HG03575 (cell line): ENCODE measurements at regions not wholly inside any gene's neighbourhood (a gene's known extent, or its start where the extent isn't known, plus 50 kb on each side); places are given as distances from the start of the nearest gene placed in this dataset.
"Not testable (repeated sequence)": the region's sequence is repeated elsewhere in the genome, so short reads cannot be mapped to it uniquely, and the experiment has no call there.

ENCODE experiments used
- ATAC-seq: cut with Tn5 transposase; IDR thresholded peaks from one replicate; pipeline ENCODE4 v1.9.1; 2021; ENCODE audit not compliant: unreplicated experiment, insufficient number of reproducible peaks, low FRiP score; ENCODE audit errors: extremely low read depth

DNA sequence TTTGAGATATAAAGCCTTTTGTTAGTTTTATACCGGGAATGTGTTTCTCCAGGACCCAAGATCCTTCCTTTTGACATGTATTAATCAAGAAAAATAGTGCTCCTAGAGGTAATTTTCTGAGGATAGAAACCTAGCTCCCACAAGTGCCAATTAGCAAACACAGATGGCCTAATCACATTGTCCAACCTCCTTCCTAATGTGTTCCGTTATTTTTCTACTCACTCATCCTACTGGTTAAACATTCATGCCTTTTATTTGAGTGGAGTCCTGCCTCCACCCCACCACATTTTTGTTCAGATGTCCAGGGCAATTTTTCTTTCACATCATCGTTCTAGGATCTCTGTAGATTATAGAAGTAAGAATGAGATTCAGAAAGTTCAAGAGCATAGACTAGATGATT, 610.0 kb upstream of the MBL2 start:
- no peak for ATAC-seq

DNA sequence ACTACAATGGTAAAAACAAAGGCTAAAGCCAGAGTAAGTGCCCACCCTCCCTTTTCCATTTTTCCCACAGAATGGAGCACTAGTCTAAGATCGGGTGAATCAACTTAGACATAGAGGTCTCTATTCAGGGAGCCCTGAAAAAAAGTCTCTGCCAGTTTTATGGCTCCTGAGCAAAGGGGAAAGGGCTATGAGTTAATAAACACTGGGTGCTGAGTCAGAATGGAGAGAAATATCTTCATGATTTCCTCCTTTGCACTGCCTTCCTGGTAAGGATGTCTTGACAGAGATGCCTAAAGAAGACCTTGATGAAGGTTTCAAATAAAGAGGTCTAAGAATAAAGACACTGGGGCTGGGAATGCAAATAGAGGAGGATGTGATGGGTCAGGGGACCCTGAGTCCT, 607.4 kb upstream of the MBL2 start:
- ATAC-seq: no peak

DNA sequence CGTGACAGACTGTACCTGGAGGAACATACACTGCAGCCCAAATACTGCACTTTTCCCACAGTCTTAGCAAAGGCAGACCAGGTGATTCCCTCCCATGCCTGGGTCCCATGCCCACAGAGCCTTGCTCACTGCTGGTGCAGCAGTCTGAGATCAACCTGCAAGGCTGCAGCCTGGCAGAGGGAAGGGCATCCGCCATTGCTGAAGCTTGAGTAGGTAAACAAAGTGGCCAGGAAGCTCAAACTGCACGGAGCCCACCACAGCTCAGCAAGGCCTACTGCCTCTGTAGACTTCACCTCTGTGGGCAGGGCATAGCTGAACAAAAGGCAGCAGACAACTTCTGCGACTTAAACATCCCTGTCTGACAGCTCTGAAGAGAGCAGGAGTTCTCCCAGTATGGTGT, 597.8 kb upstream of the MBL2 start:
- ATAC-seq: no peak

DNA sequence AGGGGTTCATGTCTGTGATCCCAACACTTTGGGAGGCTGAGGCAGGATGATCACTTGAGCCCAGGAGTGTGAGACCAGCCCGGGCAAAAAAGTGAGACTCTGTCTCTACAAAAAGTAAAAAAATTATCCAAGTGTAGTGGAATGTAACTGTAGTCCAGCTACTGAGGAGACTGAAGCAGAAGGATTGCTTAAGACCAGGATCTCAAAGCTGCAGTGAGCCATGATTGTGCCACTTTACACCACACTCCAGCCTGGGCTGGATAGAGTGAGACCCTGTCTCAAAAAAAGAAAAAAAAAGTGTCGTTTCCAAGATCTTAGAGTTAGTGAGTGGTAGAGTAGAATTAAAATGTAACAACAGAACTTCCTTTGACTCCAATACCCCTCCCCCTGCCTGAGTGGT, 589.4 kb upstream of the MBL2 start:
- no peak for ATAC-seq

DNA sequence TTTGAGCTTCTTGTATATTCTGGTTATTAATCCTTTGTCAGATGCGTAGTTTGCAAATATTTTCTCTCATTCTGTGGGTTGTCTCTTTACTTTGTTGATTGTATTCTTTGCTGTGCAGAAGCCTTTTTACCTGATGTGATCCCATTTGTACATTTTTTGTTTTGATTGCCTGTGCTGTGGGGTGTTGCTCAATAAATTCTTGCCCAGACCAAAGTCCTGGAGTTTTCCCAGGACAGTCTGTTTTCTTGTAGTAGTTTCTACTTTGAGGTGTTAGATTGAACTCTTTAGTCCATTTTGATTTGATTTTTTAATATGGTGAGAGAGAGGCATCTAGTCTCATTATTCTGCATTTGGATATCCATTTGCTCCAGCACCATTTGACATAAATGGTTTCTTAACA, 588.7 kb upstream of the MBL2 start:
- no peak for ATAC-seq

DNA sequence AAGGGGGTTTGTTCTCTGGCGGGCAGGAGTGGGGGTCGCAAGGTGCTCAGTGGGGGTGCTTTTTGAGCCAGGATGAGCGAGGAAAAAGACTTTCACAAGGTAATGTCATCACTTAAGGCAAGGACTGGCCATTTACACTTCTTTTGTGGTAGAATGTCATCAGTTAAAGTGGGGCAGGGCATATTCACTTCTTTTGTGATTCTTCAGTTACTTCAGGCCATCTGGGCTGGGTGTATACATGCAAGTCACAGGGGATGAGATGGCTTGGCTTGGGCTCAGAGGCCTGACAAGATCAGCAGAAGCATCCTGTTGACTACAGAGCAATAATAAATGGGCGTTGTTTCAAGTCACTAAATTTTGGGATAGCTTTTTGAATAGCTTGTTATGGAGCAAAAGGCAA, 586.4 kb upstream of the MBL2 start:
- not testable (repeated sequence) for ATAC-seq

DNA sequence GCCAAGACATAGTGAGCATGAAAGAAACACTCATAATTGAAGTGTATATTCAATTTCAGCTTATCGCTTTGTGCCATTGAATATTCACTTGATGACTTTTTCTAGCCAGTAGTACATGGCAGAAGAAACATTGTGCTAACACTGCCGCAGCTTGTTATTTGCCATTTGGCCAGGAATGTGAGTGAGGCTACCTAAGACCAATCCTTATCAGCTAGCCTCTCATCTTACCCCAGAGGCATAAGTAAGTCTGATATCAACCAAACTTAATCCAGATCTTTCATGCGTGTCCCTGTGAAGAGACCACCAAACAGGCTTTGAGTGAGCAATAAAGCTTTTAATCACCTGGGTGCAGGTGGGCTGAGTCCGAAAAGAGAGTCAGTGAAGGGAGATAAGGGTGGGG, 586.0 kb upstream of the MBL2 start:
- ATAC-seq: no peak

DNA sequence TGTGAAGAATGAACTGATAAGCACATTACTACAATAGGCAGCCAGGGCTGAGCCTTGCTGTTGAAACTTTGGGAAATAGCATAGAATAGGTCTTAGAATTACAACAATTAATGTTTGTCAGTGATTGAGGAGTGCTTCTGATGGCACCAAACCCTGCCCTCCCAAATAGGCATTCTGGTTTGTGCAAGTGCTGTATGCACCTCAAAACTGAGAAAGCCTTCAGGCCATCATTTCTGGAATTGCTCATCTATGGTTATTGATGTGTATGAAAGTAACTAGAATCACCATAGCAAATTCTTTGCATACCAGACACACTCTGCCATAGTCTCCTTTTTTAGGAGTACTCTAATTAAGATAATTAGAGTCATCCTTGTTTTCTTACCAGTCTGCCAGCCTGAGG, 585.0 kb upstream of the MBL2 start:
- ATAC-seq: no peak

DNA sequence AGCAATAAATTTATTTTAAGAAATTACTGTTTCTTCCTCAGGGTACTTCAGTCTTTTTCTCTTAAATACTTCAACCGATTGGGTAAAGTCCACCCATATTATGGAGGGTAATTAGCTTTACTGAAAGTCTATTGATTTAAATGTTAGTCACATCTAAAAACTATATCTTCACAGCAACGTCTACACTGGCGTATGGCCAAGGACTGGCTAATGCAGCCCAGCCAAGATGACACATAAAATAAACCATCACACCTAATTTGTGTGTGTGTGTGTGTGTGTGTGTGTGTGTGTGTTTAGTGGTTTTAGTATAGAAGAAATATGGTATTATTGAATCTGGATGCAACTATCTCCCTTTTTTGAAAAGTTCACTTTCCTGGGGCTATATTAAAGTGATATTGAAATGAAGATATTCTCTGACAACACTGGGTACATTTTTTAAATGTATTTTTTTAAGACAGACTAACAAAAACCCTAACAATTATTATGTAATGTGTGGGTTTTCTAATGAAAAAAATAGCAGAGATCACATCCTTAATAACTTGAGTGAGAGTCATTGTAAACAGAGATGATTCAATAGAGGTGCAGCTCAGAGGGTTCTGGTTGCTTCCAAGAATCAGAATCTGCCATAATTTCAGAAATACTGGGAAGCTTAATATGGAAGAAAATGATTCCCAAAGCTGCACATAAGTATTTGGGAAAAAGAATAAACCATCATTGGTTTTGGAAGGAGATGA, 584.2 kb upstream of the MBL2 start:
- no peak for ATAC-seq

DNA sequence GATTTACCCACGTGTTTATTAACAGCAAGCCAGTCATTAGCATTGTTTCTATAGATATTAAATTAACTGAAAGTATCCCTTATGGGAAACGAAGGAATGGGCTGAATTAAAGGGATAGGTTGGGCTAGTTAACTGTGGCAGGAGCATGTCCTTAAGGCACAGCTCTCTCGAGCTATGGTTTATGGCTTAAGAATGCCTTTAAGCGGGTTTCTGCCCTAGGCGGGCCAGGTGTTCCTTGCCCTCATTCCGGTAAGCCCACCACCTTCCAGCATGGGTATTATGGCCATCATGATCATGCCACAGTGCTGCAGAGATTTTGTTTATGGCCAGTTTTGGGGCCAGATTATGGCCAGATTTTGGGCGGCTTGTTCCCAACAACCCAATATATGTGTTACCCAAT, 569.9 kb upstream of the MBL2 start:
- not testable (repeated sequence) for ATAC-seq

DNA sequence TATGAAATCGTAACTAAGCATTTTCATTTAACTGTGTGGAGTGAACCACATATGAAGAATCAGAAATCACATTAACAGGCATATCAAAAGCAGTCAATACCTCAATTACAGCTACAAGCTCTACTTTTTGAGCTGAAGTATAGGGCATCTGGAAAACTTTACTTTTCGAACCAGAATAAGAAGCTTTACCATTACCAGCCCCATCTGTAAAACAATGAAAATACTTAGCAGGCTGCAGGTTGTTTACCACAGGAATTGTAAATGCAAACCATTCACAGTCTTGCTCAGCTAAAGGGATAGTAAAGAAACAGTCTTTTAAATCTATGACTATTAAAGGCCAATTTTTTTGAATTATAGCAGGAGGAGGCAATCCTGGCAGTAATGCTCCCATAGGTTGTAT, 565.6 kb upstream of the MBL2 start:
- ATAC-seq: not testable (repeated sequence)

DNA sequence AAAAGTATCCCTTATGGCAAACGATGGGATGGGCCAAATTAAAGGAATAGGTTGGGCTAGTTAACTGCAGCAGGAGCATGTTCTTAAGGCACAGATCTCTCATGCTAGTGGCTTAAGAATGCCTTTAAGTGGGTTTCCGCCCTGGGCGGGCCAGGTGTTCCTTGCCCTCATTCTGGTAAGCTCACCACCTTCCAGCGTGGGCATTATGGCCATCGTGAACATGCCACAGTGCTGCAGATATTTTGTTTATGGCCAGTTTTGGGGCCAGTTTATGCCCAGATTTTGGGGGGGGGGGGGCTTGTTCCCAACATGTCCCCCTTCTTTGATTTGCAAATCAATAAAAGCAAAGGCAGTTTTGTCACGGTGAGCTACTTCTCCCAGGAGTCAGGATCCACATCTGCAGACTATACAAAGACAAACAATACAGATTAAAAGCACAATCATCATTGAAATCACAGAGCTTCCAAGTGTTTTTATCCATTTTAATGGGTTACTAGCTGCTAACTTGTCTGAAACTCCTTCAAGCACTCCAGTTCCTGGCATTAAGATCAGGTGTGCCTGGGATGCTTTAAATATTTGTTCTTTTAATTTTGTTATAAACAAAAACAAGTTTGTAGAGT, 563.3 kb upstream of the MBL2 start:
- not testable (repeated sequence) for ATAC-seq

DNA sequence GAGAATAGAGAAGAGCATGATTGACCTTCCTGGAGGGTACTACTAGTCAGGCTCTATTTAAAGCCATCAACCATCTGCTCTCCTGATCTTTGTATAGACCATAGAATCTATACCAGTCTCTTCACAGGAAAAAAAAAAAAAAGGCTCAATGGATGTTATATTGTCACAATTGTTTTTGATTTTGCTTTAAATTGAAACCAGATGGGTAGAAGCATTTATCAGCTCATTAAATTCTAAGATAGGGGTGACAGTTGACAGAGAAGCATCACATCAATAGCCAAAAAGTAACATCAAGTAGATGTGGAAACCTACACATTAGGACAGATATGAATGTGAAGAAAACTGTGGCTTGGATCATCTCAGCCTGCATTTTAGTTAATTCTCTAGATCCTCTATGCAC, 558.9 kb upstream of the MBL2 start:
- no peak for ATAC-seq

DNA sequence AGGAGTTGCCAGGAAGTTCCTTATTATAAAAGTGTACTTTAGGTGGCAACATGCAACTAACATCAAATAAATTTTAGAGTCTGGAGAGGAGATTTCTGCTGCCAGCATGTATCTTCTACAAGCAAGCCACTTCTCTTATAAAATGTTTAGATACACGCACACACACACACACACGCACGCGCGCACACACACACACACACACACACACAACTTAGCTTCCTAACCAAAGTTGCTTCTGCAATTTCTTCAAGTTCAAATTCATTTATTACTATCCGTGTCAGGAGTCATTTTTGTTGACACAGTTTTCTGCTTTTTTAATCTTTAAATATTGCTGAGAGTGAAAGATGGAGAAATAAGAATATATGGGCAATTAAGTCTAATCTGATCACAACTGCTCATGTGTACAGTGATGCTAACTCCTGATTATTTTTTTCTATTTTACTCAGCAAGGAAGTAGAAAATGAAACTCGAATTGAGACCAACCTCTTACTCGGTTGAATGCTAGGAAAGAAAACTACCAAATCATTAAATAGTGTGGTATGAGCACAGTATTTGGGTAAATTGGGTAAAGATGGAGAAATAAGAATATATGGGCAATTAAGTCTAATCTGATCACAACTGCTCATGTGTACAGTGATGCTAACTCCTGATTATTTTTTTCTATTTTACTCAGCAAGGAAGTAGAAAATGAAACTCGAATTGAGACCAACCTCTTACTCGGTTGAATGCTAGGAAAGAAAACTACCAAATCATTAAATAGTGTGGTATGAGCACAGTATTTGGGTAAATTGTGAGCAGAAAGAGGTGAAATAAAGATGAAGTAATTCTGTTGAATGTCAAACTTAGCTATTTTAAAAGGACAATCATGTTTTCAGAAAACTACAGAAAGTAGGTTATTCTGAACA, 554.1 kb upstream of the MBL2 start:
- not testable (repeated sequence) for ATAC-seq

DNA sequence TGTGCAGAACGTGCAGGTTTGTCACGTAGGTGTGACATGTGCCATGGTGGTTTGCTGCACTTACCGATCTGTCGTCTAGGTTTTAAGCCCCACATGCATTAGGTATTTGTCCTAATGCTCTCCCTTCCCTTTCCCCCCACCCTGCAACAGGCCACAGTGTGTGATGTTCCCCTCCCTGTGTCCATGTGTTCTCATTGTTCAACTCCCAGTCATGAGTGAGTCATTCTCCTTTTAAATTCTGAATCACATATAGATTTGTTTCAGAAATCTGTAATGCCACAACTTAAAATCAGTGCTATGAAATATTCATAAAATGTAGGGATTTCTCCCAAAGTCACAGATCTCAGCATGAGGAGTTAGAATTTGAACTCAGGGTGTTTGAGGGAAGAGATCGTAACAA, 552.5 kb upstream of the MBL2 start:
- no peak for ATAC-seq

DNA sequence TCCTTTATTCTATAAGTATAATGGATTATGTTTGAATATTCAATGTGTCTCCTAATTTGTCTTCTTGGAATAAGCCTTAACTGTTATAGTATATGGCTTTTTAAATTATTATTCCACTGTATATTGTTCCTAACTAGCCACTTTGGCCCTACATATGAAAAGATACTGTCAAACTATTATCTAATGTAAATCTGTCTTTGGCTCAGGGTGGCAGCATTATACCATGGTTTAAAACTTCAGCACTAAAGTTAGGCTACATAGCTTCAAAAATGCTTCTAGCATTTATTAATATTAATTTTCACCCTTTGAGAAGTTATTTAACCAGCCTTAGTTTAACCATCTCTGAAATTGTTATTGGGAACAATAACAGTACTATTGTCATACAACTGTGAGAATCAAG, 543.1 kb upstream of the MBL2 start:
- ATAC-seq: no peak

DNA sequence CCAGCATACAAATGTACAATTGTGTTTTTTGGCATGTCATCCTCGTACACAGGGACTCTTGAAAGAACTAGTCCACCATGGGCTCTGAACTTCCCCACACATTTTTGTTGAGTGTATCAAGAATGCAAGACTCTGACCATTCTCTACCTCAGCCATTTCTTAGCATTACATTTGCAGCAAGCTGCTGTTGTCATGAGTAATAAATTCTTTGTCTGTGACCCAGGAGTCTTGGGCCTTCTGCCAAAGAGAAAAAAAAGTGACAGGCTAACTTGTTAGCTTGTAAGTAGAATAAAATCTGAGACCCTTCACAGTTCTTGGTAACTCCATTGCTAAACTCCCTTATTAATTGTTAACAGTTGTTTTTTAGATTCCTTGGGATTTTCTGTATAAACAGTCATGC, 542.3 kb upstream of the MBL2 start:
- ATAC-seq: no peak

DNA sequence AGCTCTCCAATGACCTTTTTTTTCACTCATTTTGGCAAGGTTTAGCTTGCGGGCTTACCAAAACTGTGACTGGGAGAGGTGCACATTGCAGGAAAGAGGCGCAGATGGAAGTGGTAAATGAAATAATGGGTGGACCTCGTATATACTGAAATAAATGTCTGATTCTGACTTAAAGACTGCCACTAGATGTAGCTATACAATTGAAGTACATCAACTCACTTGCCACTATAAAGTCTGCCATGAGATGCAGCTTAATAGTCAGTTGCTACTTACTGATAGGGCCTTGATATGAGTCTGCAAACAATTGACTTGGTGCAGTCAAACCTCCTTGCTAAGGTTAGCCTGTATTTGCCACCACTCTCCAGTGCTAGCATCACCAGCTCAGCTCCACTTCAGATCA, 525.9 kb upstream of the MBL2 start:
- ATAC-seq: no peak

DNA sequence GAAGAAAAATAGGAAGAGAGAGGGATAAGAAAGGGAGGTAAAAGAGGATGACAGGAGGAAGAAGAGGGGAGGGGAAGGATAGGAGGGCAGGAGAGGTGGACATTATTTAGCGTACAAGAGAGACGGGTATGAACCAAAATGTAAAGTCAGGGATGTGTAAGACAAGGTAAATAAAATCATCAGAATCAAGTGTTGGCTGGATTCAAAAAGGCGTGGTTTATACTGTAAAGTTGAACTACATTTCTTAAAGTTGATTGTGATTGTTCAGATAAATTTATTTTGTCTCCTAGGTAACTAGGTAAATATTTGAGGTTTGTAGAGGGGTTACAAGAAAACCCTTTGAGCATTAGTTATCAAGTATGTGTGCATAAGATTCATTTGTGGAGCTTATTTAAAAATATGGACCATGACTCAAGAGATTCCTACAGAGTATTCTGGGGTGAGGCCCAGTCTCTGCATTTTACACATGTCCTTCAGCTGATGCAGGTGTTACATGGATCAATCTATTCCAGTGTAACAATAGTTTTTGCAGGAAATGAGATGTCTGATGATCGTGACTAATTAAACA, 512.1 kb upstream of the MBL2 start:
- no peak for ATAC-seq

DNA sequence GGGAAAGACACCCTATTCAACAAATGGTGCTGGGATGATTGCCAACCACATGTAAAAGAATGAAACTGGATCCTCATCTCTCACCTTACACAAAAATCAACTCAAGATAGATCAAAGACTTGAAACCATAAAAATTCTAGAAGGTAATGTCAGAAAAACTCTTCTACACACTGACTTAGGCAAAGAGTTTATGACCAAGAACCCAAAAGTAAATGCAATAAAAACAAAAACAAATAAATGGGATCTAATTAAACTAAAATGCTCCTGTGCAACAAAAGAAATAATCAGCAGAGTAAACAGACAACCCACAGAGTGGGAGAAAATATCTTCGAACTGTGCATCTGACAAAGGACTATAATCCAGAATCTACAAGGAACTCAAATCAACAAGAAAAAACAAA, 504.2 kb upstream of the MBL2 start:
- ATAC-seq: no peak
